ENCODE measurements at regions not wholly inside any gene's neighbourhood (a gene's known extent, or its start where the extent isn't known, plus 50 kb on each side); places are given as distances from the start of the nearest gene placed in this dataset.
A peak's percentile ranks its signal among the peaks of the same experiment; 100 is the strongest.
"Not testable (repeated sequence)": the region's sequence is repeated elsewhere in the genome, so short reads cannot be mapped to it uniquely, and the experiment has no call there.

GRCh38 chr18:8932866-8933265 is 169.6 kb upstream of the NDUFV2 start:
- no peak for DNase-seq (ENCODE audit: low read depth, low spot score)
- CTCF ChIA-PET = no interaction called here
- POLR2A ChIA-PET = no interaction called here
- Histone ChIP-seq H3K4me3 (ENCODE audit: low read depth, low read length) (no peak overlapping the region), H3K27ac (ENCODE audit: low read depth, low read length) (no peak overlapping the region), H3K27me3 (ENCODE audit: control insufficient read depth, insufficient read depth, low read length) (no peaks in the 10 kb centered on the region), H3K9me3 (ENCODE audit: control insufficient read depth, insufficient read depth, low read length) (peaks cover 30% of the 10 kb centered on the region)
- TF ChIP-seq, protein P1, sequence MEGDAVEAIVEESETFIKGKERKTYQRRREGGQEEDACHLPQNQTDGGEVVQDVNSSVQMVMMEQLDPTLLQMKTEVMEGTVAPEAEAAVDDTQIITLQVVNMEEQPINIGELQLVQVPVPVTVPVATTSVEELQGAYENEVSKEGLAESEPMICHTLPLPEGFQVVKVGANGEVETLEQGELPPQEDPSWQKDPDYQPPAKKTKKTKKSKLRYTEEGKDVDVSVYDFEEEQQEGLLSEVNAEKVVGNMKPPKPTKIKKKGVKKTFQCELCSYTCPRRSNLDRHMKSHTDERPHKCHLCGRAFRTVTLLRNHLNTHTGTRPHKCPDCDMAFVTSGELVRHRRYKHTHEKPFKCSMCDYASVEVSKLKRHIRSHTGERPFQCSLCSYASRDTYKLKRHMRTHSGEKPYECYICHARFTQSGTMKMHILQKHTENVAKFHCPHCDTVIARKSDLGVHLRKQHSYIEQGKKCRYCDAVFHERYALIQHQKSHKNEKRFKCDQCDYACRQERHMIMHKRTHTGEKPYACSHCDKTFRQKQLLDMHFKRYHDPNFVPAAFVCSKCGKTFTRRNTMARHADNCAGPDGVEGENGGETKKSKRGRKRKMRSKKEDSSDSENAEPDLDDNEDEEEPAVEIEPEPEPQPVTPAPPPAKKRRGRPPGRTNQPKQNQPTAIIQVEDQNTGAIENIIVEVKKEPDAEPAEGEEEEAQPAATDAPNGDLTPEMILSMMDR (IDR thresholded peaks at IDR 0.05; ENCODE audit: low read depth, low read length) = no peak

- Histone ChIP-seq H3K4me3 (ENCODE audit: low read depth, low read length) (no peak overlapping the region), H3K27ac (ENCODE audit: low read depth, low read length) (no peak overlapping the region), H3K9me3 (ENCODE audit: control insufficient read depth, insufficient read depth, low read length) (peaks cover 25% of the 10 kb centered on the region), H3K27me3 (ENCODE audit: control insufficient read depth, insufficient read depth, low read length) (no peaks in the 10 kb centered on the region)
- TF ChIP-seq, protein P1 (IDR thresholded peaks at IDR 0.05; ENCODE audit: low read depth, low read length) = no peak
- POLR2A ChIA-PET = no interaction called here
- CTCF ChIA-PET = no interaction called here
- no peak for DNase-seq (ENCODE audit: low read depth, low spot score)
Observed at GRCh38 chr18:8933714-8934284, 168.7 kb upstream of the NDUFV2 start.

- H3K27me3 ChIP-seq (ENCODE audit: control insufficient read depth, insufficient read depth, low read length); H3K27ac ChIP-seq (ENCODE audit: low read depth, low read length); POLR2A ChIA-PET; DNase-seq (ENCODE audit: low read depth, low spot score); H3K4me3 ChIP-seq (ENCODE audit: low read depth, low read length); CTCF ChIA-PET: not testable (repeated sequence)
- peaks cover 13% of the 10 kb centered on the region for H3K9me3 ChIP-seq (ENCODE audit: control insufficient read depth, insufficient read depth, low read length)
Observed at GRCh38 chr18:8935346-8935745, 167.2 kb upstream of the NDUFV2 start.

- no peak for DNase-seq (ENCODE audit: low read depth, low spot score)
- ChIA-PET POLR2A (no interaction called here), CTCF (no interaction called here)
- no peaks in the 10 kb centered on the region for H3K27me3 ChIP-seq (ENCODE audit: control insufficient read depth, insufficient read depth, low read length)
- H3K9me3 ChIP-seq (ENCODE audit: control insufficient read depth, insufficient read depth, low read length) = peaks cover 13% of the 10 kb centered on the region
- TF ChIP-seq, protein P1 (IDR thresholded peaks at IDR 0.05; ENCODE audit: low read depth, low read length) = no peak
- no peak overlapping the region for H3K27ac ChIP-seq (ENCODE audit: low read depth, low read length)
- H3K4me3 ChIP-seq (ENCODE audit: low read depth, low read length) = no peak overlapping the region
Observed at GRCh38 chr18:8936619-8937018, 165.9 kb upstream of the NDUFV2 start.

- Histone ChIP-seq H3K4me3 (ENCODE audit: low read depth, low read length) (no peak overlapping the region), H3K27me3 (ENCODE audit: control insufficient read depth, insufficient read depth, low read length) (no peaks in the 10 kb centered on the region), H3K9me3 (ENCODE audit: control insufficient read depth, insufficient read depth, low read length) (peaks cover 10% of the 10 kb centered on the region), H3K27ac (ENCODE audit: low read depth, low read length) (peak overlapping the region; percentile 39)
- ChIA-PET CTCF (no interaction called here), POLR2A (no interaction called here)
- no peak for DNase-seq (ENCODE audit: low read depth, low spot score)
- TF ChIP-seq, protein P1 (IDR thresholded peaks at IDR 0.05; ENCODE audit: low read depth, low read length) = no peak
Observed at GRCh38 chr18:8937160-8938094, 165.1 kb upstream of the NDUFV2 start.
